ENCODE measurements at regions not wholly inside any gene's neighbourhood (a gene's known extent, or its start where the extent isn't known, plus 50 kb on each side); places are given as distances from the start of the nearest gene placed in this dataset.
A peak's percentile ranks its signal among the peaks of the same experiment; 100 is the strongest.
"Not testable (repeated sequence)": the region's sequence is repeated elsewhere in the genome, so short reads cannot be mapped to it uniquely, and the experiment has no call there.

DNA sequence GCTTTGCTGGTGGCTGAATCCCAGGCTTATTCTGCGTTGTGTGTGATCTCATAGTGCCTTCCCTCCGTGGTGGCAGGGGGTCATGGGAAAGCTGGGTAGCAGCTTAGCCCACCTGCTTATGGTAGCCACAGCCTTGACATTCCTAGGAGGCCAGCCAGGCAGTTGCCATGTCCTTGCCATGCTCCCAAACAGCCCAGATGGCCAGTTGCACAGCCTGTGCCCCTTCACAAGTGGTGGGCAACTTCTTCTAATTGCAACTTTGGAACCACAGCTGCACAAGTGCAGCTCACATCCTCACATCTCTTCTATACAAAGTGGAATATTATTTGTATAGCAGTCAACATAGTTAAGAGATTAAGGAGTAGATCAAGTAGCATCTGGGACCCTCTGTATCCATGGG is 136.6 kb upstream of the PELI1 start:
- DNase-seq (ENCODE audit: low read depth in 1 of 2, low spot score in 1 of 2) = not testable (repeated sequence)

DNA sequence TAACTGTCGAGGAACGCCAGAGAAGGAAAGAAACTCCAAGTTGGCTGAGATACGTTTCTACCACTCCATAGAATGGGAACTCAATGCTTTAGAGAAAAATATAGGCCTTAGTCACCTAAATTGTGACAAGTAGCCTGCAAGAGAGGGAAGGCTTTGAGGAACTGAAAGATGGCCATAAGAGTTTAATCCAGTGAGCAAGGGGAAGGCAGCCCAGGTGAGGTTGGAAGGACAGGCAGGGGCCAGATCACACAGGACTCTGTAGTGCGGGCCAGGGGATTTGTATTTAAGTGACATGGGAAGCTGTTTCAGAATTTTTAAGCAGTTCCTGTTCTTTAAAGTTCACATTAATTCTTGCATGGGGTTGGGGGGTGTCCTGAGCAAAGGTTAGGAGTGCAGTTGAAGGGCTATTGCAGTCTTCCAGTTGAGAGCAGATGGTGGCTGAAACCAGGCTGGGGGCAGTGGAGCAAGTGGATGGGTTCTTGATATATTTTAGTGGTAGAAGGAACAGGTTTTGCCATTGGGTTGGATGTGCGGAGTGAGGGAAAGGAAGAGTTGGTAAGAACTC is 138.9 kb upstream of the PELI1 start:
- no peak for DNase-seq (ENCODE audit: low read depth in 1 of 2, low spot score in 1 of 2)

DNA sequence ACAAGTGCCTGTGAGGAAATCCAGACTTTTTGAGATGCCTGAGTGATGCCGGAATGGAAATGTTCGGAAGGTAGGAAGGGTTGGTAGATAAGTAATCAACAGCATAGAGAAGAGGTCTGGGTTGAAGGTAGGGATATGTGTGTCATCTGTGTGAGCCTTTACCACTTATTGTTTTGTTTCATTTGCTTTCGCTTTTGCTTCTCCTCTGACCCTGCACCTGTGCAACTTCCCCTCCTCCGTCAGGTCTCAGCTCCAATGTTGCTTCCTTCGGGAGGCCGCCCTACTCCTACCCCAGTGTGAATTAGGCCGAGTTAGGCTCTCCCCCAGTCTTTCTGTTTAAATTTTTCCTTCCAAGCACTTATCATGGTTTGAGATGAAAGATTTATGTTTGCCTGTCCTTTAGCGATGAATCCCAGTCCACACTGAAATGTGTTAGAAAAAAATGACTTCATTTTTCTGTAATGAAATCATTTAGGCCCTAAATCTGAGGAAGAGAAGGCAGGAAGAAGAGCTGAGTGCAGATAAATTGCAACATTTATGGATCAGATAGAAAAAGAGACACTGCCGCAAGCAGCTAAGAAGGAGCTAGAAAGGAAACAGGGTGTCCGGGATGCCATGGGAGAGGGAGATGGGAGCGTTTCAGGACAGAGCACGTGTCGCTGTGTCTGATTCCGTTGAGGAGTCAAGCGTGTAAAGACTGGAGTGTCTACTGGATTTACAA is 139.6 kb upstream of the PELI1 start:
- DNase-seq (ENCODE audit: low read depth in 1 of 2, low spot score in 1 of 2) = no peak

GRCh38 chr2:64284751-64285150 is 140.5 kb upstream of the PELI1 start:
- no peak for DNase-seq (ENCODE audit: low read depth in 1 of 2, low spot score in 1 of 2)

- no peak for DNase-seq (ENCODE audit: low read depth in 1 of 2, low spot score in 1 of 2)
Observed at GRCh38 chr2:64287202-64287740, 143.1 kb upstream of the PELI1 start.

DNA sequence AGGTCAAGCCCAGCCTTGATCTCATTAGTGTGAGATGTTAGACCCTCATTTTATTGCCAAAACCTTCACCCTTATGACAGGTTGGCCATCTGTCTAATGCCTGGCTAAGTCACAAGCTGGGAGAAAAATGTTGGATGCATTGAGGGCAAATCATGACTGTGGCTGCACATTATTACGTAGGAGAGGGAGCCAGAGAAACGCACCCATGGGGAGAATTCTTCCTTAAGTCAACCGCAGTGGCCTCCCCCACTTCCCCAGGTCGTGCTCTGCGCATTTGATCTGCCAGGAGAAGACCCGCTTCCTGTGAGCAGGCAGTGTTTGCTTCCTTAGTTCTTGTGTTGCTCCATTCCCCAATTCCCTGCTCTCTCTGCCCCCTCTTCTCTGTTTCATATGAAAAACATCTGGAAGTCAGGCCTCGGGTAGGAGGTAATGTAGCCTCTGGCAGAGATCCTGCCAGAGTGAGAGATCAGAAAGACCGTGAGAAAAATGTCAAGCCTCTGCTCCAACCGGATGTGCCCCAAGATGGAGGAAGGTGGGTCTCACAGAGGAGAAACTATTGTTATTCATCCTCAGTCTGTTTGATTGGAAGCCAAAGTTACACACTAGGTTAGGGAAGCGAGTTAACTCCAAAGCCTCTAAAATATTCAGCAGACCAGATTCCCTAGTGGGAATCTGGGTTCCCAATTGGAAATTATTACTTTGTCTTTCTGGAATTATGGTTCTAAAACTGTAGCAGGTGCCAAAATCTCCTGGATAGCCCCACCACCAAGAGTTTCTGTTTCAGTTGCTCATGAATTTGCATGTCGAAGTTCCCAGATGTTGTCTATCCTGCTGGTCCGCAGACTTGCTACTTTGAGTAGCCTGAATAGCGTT is 144.3 kb upstream of the PELI1 start:
- DNase-seq (ENCODE audit: low read depth in 1 of 2, low spot score in 1 of 2) = no peak

GRCh38 chr2:64289251-64289650 is 145.0 kb upstream of the PELI1 start:
- no peak for DNase-seq (ENCODE audit: low read depth in 1 of 2, low spot score in 1 of 2)

DNA sequence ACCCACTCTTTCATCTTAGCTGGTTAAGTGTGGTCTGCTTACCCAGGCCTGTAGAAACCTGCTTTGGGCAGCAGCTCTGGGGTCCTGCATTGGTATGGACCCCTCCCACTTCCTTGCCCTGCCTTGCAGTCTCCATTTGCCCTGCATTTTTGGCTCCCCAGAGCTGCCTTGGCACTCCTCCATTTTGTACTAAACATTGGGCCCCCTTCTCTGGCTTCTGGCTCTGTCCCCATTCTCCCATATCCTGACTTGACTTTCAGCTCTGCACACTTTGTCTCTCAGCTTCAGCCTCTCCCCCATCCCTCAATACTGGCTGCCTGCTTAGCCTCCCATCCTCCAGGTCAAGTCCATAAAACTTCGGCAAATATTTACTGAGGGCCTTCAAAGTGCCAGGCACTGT is 145.5 kb upstream of the PELI1 start:
- no peak for DNase-seq (ENCODE audit: low read depth in 1 of 2, low spot score in 1 of 2)

- no peak for DNase-seq (ENCODE audit: low read depth in 1 of 2, low spot score in 1 of 2)
Observed at GRCh38 chr2:64291181-64291580, 147.0 kb upstream of the PELI1 start.

- DNase-seq (ENCODE audit: low read depth in 1 of 2, low spot score in 1 of 2) = peak in 1 of 2 donors; percentile 7
Observed at GRCh38 chr2:64295326-64296139, 151.3 kb upstream of the PELI1 start.

- no peak for DNase-seq (ENCODE audit: low read depth in 1 of 2, low spot score in 1 of 2)
Observed at GRCh38 chr2:64296140-64296480, 151.9 kb upstream of the PELI1 start.

- no peak for DNase-seq (ENCODE audit: low read depth in 1 of 2, low spot score in 1 of 2)
Observed at GRCh38 chr2:64296695-64297346, 152.6 kb upstream of the PELI1 start.

GRCh38 chr2:64298161-64298560 is 153.9 kb upstream of the PELI1 start:
- no peak for DNase-seq (ENCODE audit: low read depth in 1 of 2, low spot score in 1 of 2)

- no peak for DNase-seq (ENCODE audit: low read depth in 1 of 2, low spot score in 1 of 2)
Observed at GRCh38 chr2:64300066-64300465, 153.9 kb upstream of the LGALSL start.

GRCh38 chr2:64303250-64303649 is 150.7 kb upstream of the LGALSL start:
- DNase-seq (ENCODE audit: low read depth in 1 of 2, low spot score in 1 of 2) = no peak

GRCh38 chr2:64307421-64307820 is 146.5 kb upstream of the LGALSL start:
- no peak for DNase-seq (ENCODE audit: low read depth in 1 of 2, low spot score in 1 of 2)

DNA sequence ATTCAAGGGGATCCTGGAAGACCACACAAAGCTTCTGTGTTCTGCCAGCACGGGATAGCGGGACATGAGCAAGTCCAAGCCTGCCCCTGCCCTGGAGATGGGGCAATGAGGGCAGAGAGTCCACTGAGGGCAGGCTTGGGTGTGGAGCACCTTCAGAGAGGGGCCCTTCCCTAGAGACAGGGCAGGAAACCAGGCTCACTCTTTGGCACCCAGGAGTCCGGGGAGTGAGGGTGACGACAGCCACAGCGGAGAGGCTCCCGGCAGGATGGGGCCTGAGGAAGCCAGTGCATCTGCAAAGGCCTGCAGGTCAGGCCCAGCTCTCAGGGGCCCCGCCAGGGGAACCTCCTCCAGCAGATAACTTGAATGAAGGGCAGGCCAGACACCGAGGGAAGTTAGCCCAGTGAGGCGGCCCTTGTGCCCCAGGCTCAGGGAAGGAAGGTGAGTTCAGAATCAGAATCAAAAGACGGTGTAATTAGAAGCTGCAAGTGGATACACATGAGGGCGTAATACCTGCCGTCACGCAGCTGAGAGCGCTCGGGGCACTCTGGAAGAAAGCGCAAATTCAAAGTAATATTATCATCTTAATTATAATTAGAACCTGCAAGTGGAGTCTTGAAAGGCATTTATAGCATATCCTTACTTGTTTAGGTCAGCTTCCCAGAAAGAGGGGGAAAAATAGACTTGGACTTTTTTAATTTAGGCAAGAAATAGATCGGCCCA is 142.6 kb upstream of the LGALSL start:
- no peak for DNase-seq (ENCODE audit: low read depth in 1 of 2, low spot score in 1 of 2)

DNA sequence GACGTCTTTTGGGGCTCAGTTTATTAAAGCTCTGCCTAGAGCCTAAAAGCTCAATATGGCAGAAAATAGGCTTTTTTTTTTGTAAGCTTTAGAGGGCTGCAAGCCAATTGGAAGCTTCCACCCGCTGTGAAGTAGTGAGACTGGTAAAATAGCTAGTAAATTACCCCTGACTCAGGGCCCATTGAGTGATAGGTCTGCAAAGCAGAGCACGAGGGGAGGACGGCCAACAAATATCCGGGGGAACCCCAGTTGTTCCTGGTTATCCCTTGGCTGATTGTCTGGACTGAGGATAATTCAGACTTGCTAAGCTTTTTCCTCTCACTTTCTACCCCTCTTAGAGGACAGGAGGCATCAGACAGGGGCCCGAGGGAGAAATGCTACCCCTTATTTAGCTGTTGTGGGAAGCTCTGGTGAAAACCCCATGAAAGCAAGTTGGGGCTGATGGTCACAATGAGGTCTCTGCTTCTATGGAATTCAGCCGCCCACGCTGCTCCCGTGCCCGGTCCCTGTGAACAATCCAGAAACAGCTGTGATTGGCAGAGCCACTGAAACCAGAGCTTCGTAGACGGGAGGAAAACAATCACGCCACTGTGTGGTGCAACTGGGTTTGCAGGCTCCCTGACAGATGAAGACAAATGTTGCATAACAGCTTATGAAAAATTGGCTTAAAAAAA is 141.9 kb upstream of the LGALSL start:
- DNase-seq (ENCODE audit: low read depth in 1 of 2, low spot score in 1 of 2) = no peak

DNA sequence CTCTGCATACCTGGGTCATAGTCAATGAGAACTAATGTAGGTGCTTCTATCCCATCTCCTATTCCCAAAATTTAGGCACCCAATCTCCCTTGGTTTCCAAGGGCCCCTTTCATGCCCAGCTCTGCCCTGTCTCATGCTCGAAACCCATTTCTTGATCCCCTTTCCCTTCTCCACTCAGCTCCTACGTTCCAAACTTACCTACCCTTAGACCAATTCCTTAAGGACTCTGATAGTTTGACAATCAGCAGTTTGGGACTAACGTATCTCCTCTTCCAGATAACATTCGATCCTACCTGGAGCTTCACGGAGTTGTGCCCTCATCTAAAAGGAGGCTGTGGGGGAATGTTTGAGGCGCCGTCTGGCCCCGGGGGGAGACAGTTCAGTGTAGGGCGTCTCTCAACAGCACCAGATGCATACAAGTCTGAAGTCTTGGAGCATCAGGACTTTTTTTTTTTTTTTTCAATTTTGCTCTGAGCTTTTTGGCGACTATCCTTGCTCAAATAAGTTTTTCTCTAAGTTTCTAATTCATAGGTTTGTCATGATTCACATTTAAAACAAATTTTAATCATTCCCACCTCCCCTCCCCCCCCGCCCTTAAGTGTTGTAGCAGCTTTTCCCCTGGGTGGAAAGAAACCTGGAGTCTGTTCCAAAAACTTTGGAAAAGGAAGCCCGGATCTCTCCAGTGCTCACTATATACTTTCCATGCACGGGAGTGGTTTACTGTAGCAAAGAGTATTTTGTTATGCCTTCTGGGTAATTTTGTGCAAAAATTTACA is 141.2 kb upstream of the LGALSL start:
- no peak for DNase-seq (ENCODE audit: low read depth in 1 of 2, low spot score in 1 of 2)

Data from activated T-helper 1 cell treated with anti-CD3 and anti-CD28 coated beads, Interleukin-2, amount 50 U/mL, for 16 hours (primary cell).